SK-N-SH treated with all-trans-retinoic acid at 6 μM for 48 hours (cell line): ENCODE measurements at regions not wholly inside any gene's neighbourhood (a gene's known extent, or its start where the extent isn't known, plus 50 kb on each side); places are given as distances from the start of the nearest gene placed in this dataset.

Experiments
- ZNF8 ChIP-seq: fragments of 450-650 bp; formaldehyde crosslinking; IDR thresholded peaks from 2 replicates; pipeline ENCODE4 v1.5.0; 2020; ENCODE audit warnings: mild to moderate bottlenecking, moderate library complexity
- TF ChIP-seq, protein P1 (sequence below): fragments of 250-450 bp; sonication (Bioruptor Pico); IDR thresholded peaks from 2 replicates; pipeline ENCODE4 v1.8.0; 2020; ENCODE audit warnings: mild to moderate bottlenecking, moderate library complexity, borderline replicate concordance

DNA sequence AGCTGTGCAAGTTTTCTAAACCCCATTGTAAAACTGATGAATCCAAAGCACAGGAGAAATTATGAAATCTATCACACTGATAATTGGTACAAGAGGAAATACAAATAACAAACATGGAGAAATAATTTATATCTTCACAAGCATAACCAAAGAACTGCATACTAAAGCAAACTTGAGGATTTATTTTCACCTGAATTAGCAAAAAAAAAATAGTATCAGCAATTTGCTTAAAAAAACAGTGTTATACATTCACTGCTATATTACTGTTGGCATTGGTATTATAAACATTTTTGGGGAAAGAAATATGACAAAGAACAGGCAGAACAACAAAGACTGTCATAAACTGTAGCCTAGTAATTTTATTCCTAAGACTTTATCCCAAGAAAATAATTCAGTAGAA, 230.8 kb upstream of the NRP1 start:
- TF ChIP-seq, protein P1, sequence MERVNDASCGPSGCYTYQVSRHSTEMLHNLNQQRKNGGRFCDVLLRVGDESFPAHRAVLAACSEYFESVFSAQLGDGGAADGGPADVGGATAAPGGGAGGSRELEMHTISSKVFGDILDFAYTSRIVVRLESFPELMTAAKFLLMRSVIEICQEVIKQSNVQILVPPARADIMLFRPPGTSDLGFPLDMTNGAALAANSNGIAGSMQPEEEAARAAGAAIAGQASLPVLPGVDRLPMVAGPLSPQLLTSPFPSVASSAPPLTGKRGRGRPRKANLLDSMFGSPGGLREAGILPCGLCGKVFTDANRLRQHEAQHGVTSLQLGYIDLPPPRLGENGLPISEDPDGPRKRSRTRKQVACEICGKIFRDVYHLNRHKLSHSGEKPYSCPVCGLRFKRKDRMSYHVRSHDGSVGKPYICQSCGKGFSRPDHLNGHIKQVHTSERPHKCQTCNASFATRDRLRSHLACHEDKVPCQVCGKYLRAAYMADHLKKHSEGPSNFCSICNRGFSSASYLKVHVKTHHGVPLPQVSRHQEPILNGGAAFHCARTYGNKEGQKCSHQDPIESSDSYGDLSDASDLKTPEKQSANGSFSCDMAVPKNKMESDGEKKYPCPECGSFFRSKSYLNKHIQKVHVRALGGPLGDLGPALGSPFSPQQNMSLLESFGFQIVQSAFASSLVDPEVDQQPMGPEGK (CRISPR knock-in tag) = no peak
- no peak for TF ChIP-seq ZNF8
